Glutamatergic neuron (in vitro differentiated cells): ENCODE measurements at regions not wholly inside any gene's neighbourhood (a gene's known extent, or its start where the extent isn't known, plus 50 kb on each side); places are given as distances from the start of the nearest gene placed in this dataset.
"Not testable (repeated sequence)": the region's sequence is repeated elsewhere in the genome, so short reads cannot be mapped to it uniquely, and the experiment has no call there.

Experiments
- DNase-seq: peaks from one replicate; pipeline ENCODE4 v3.0.0; 2022
- H3K27ac Mint-ChIP-seq: one replicate; pipeline ENCODE4 v1.8.0; 2020; ENCODE audit warnings: mild to moderate bottlenecking, mixed read lengths, inconsistent platforms; ENCODE audit not compliant: unreplicated experiment
- H3K27me3 Mint-ChIP-seq: one replicate; pipeline ENCODE4 v1.8.0; 2020; ENCODE audit warnings: mild to moderate bottlenecking, moderate library complexity, mixed read lengths, inconsistent platforms; ENCODE audit not compliant: unreplicated experiment
- H3K36me3 Mint-ChIP-seq: one replicate; pipeline ENCODE4 v1.8.0; 2020; ENCODE audit warnings: mild to moderate bottlenecking, mixed read lengths, inconsistent platforms; ENCODE audit not compliant: unreplicated experiment
- H3K4me1 Mint-ChIP-seq: one replicate; pipeline ENCODE4 v1.8.0; 2020; ENCODE audit warnings: mild to moderate bottlenecking, low read depth, mixed read lengths, inconsistent platforms; ENCODE audit not compliant: unreplicated experiment
- H3K4me3 Mint-ChIP-seq: one replicate; pipeline ENCODE4 v1.8.0; 2020; ENCODE audit warnings: mild to moderate bottlenecking, mixed read lengths, inconsistent platforms; ENCODE audit not compliant: unreplicated experiment
- H3K9me3 Mint-ChIP-seq: one replicate; pipeline ENCODE4 v1.8.0; 2020; ENCODE audit warnings: mild to moderate bottlenecking, moderate library complexity, mixed read lengths, inconsistent platforms; ENCODE audit not compliant: unreplicated experiment
- CTCF ChIP-seq: fragments of 200-600 bp; sonication (generic); IDR thresholded peaks from one replicate; pipeline ENCODE4 v1.5.0; 2021; ENCODE audit not compliant: partially characterized antibody, unreplicated experiment

DNA sequence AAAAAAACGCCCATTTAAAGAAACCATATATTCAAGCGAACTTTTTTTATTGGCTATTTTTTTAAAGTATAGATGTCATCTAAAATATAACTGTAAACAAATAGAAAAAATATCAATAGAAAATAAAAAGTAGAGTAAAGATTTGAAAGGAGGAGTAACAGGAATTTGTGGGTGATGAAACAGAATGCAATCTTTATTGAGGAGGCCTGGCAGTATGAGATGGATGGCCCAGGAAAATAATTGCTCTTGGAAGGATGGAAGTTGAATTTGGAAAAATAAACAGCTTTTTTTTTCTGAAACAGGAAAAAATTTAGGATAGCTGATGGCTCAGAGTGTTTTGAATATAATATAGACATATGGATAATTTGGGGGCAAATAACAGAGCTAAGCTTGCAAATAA, 219.0 kb downstream of the CASP12 start:
- no peaks in the 10 kb centered on the region for H3K9me3 Mint-ChIP-seq
- H3K27me3 Mint-ChIP-seq: no peaks in the 10 kb centered on the region
- TF ChIP-seq CTCF: no peak
- no peak for DNase-seq
- H3K4me1 Mint-ChIP-seq: no peaks in the 10 kb centered on the region
- H3K4me3 Mint-ChIP-seq: no peak overlapping the region
- H3K27ac Mint-ChIP-seq: no peak overlapping the region
- no peaks in the 10 kb centered on the region for H3K36me3 Mint-ChIP-seq

DNA sequence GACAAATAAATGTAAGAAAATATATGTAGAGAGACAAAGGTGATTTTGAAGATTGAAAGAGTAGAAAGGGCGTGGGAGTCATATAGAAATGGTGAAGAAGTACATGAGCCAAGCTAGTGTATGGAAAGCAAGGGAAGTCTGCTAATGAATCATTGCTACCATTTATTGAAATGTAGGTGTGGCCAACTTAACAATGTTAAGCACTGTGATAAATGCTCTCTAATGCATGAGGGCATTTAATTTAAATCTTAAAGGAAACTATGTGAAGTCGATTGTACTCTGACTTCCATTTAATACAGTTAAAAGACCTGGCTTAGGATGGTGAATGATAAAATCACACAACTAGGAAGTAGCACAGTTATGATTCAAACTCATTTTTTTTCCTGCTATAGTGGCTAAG, 219.9 kb downstream of the CASP12 start:
- no peak for TF ChIP-seq CTCF
- no peak for DNase-seq

GRCh38 chr11:104677069-104677468, 221.2 kb downstream of the CASP12 start:
- H3K36me3 Mint-ChIP-seq, H3K27me3 Mint-ChIP-seq, H3K4me3 Mint-ChIP-seq, H3K9me3 Mint-ChIP-seq, DNase-seq, H3K4me1 Mint-ChIP-seq, H3K27ac Mint-ChIP-seq: not testable (repeated sequence)

More for the DNA sequence above, 219.9 kb downstream of the CASP12 start:
- no peak overlapping the region for H3K4me3 Mint-ChIP-seq
- H3K27me3 Mint-ChIP-seq: no peaks in the 10 kb centered on the region
- no peaks in the 10 kb centered on the region for H3K9me3 Mint-ChIP-seq
- H3K27ac Mint-ChIP-seq: no peak overlapping the region
- no peaks in the 10 kb centered on the region for H3K36me3 Mint-ChIP-seq
- H3K4me1 Mint-ChIP-seq: no peaks in the 10 kb centered on the region

DNA sequence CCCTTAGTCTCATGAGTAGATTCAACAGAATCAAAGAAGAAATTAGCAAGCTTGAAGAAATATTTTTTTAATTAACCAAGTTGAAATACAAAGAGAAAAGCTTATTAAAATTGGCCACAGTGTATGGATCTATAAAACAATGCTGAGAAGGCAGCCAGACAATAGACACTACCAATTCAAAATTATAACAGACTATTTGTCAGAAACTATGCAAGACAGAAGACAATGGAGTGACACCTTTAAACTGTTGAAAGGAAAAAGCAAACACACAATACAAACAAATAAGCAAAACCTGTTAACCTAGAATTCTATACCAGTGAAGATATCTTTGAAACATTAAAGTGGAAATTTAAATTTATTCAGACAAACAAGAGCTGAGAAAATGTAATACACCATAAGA, 225.4 kb downstream of the CASP12 start:
- H3K36me3 Mint-ChIP-seq: no peaks in the 10 kb centered on the region
- no peaks in the 10 kb centered on the region for H3K9me3 Mint-ChIP-seq
- H3K4me1 Mint-ChIP-seq: no peaks in the 10 kb centered on the region
- no peaks in the 10 kb centered on the region for H3K27me3 Mint-ChIP-seq
- no peak for DNase-seq
- H3K4me3 Mint-ChIP-seq: no peak overlapping the region
- no peak for TF ChIP-seq CTCF
- no peak overlapping the region for H3K27ac Mint-ChIP-seq

GRCh38 chr11:104668797-104669463, 229.3 kb downstream of the CASP12 start:
- Mint-ChIP-seq H3K9me3 (no peaks in the 10 kb centered on the region), H3K36me3 (no peaks in the 10 kb centered on the region), H3K27me3 (no peaks in the 10 kb centered on the region), H3K27ac (no peak overlapping the region), H3K4me3 (no peak overlapping the region), H3K4me1 (no peaks in the 10 kb centered on the region)
- no peak for TF ChIP-seq CTCF
- DNase-seq: no peak
